ENCODE measurements at regions not wholly inside any gene's neighbourhood (a gene's known extent, or its start where the extent isn't known, plus 50 kb on each side); places are given as distances from the start of the nearest gene placed in this dataset.

DNA sequence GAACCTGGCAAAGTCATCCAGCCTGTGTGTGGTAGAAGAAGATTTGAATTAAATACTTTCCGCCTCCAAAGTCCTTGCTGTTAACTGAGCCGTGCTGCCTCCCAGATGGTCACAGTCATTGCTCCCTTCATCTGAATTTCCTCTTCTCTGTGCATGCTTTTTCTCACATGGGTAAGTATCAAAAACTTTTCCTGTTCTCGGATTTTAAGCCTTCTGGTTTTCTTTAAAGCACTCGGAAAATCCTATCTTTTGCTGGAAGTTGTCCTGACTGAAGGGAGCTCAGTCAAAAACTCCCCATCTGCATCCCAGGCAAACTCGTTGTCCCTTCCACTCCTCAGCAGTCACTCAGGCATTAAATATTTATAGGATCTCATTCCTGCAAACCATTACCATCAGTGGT lies 290.0 kb upstream of the PIK3R1 start:
- TF ChIP-seq, protein P1, sequence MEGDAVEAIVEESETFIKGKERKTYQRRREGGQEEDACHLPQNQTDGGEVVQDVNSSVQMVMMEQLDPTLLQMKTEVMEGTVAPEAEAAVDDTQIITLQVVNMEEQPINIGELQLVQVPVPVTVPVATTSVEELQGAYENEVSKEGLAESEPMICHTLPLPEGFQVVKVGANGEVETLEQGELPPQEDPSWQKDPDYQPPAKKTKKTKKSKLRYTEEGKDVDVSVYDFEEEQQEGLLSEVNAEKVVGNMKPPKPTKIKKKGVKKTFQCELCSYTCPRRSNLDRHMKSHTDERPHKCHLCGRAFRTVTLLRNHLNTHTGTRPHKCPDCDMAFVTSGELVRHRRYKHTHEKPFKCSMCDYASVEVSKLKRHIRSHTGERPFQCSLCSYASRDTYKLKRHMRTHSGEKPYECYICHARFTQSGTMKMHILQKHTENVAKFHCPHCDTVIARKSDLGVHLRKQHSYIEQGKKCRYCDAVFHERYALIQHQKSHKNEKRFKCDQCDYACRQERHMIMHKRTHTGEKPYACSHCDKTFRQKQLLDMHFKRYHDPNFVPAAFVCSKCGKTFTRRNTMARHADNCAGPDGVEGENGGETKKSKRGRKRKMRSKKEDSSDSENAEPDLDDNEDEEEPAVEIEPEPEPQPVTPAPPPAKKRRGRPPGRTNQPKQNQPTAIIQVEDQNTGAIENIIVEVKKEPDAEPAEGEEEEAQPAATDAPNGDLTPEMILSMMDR (IDR thresholded peaks at IDR 0.05): no peak
- no peak for TF ChIP-seq POLR2A (IDR thresholded peaks at IDR 0.05)
